Globus pallidus (tissue), 1 donor: ENCODE measurements at regions not wholly inside any gene's neighbourhood (a gene's known extent, or its start where the extent isn't known, plus 50 kb on each side); places are given as distances from the start of the nearest gene placed in this dataset.
A peak's percentile ranks its signal among the peaks of the same experiment; 100 is the strongest.
"Not testable (repeated sequence)": the region's sequence is repeated elsewhere in the genome, so short reads cannot be mapped to it uniquely, and the experiment has no call there.

Experiments
- DNase-seq: peaks from one replicate; pipeline ENCODE4 v3.0.0-alpha.2; 2015; ENCODE audit warnings: low spot score

DNA sequence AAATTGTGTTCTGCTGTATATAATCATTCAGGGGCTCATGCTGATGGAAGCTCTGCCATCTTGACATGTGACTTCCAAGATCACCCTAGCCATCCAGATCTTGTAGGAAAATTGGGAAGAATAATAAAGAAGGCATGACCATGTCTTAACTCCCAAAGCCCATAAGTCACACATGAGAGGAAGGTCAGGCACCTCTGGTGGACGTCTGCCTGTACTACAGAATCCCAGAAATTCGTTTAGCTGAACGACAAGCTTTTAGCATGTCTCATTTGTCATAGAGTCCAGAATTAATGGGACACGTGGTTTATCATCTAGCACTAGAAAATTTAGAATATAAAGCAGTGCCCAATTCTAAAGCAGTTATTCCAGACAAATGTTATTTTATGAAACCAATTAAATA lies 212.7 kb downstream of the CENPC start:
- DNase-seq, result no peak

DNA sequence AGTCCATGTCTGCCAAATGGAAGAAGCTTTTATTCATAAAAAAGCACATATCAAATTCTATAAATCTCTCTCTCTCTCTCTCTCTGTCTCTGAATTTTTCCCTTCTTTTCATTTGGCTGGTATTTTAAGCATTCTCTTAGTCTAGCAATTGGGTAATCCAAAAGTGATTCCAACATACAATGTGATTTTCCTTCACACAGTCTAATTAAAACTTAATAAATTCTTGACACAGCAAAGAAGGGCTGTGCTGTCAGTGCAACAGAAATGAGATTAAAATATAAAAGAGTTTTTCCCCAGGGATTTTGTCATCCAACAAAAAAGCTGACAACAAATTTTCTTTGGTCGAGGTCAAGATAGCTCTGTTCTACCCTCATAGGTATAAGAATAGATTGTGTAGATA lies 216.9 kb downstream of the CENPC start:
- DNase-seq, result no peak

DNA sequence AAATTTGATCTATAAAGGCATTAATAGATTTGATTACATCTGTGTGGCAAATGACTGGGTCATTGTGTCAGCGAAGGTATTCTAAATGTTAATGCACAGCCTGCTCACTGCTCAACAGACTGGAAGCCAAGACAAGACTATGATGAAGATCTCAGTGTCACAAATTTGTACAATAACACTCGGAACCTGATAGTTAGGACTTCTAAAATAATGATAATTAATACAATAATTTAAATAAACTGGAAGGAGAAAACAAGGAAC lies 217.4 kb downstream of the CENPC start:
- DNase-seq, result no peak

GRCh38 chr4:67327245-67328017 lies 217.9 kb downstream of the CENPC start:
- DNase-seq, result peak; percentile 59

DNA sequence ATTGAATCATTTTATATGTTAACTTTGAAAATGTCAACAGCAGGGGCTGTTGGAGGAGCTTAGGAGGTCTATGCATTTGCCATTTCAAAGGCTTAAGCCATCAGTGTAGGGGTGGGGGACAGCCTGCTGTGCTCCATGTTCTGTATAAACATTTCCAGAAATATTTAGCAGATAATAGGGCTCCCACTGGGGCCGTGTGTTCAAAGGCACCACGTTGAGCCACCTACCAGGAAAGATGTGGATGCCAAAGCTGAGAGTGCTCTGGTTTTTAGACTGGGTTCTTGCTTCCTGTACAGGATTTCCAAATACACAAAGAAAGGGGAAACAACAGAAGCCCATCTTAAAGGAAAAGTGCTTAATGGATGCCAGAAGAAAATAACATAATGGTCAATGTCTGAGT lies 219.5 kb downstream of the CENPC start:
- no peak for DNase-seq

- DNase-seq, result no peak
Observed at GRCh38 chr4:67320645-67321044, 224.7 kb downstream of the CENPC start.

GRCh38 chr4:67319607-67320006 lies 225.7 kb downstream of the CENPC start:
- not testable (repeated sequence) for DNase-seq

DNA sequence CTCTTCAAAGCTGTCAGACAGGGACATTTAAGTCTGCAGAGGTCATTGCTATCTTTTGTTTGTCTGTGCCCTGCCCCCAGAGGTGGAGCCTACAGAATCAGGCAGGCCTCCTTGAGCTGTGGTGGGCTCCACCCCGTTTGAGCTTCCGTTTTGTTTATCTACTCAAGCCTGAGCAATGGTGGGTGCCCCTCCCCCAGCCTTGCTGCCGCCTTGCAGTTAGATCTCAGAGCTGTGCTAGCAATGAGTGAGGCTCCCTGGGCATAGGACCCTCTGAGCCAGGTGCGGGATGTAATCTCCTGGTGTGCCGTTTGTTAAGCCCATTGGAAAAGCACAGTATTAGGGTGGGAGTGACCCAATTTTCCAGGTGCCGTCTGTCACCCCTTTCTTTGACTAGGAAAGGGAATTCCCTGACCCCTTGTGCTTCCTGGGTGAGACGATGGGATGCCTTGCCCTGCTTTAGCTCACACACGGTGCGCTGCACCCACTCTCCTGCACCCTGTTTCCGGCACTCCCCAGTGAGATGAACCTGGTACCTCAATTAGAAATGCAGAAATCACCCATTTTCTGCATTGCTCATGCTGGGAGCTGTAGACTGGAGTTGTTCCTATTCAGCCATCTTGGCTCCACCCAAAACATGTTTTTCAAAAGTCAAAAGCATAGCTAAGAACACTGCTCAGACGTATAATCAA lies 244.7 kb downstream of the CENPC start:
- DNase-seq, result not testable (repeated sequence)

DNA sequence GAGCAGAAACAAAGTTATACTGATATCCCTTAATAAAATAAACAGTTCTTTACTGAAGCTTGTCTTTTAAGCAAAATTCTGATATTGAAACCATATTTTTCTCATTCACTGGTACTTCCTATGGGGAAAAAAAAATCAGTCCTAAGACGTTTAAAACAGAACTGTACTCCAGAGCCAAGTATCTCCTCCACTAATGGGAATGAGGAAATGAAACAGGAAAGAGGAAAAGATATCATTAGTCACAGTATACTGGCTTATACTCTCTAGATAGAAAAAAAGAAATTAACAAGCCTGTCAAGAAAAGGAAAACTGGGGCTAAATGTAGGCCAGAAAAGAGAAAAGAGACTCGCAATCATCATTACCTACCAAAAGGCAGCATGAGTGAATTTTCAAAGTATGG lies 252.7 kb downstream of the CENPC start:
- DNase-seq, result no peak

- DNase-seq, result no peak
Observed at GRCh38 chr4:67292045-67292444, 253.3 kb downstream of the CENPC start.

- DNase-seq, result no peak
Observed at GRCh38 chr4:67291644-67292043, 253.7 kb downstream of the CENPC start.

- DNase-seq, result no peak
Observed at GRCh38 chr4:67288964-67289363, 256.3 kb downstream of the CENPC start.

GRCh38 chr4:67286724-67287123 lies 258.6 kb downstream of the CENPC start:
- no peak for DNase-seq

DNA sequence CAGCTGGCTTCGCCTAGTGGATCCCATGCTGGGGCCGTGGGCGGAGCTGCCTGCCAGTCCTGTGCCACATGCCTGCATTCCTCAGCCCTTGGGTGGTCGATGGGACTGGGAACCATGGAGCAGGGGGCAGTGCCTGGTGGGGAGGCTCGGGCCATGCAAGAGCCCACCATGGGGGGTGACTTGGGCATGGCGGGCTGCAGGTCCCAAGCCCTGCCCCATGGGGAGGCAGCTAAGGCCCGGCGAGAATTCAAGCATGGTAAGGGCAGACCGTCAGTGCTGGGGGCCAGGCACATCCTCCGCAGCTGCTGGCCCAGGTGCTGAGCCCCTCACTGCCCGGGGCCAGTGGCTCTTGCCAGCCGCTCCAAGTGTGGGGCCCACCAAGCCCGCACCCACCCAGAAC lies 262.6 kb downstream of the CENPC start:
- no peak for DNase-seq

- no peak for DNase-seq
Observed at GRCh38 chr4:67275179-67275750, 270.0 kb downstream of the CENPC start.

- DNase-seq, result not testable (repeated sequence)
Observed at GRCh38 chr4:67274671-67275070, 270.6 kb downstream of the CENPC start.

DNA sequence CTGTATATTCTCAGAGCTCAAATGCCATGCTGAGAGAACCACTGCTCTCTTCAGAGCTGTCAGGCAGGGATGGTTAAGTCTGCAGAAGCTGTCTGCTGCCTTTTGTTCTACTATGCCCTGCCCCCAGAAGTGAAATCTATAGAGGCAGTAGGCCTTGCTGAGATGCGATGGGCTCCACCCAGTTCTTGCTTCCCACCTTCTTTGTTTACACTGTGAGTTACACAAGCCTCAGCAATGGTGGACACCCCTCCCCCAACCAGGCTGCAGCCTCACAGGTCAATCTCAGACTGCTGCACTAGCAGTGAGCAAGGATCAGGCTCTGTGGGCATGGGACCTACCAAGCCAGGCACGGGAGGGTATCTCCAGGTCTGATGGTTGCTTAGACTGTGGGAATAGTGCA lies 271.6 kb downstream of the CENPC start:
- no peak for DNase-seq

GRCh38 chr4:67261971-67262370 lies 283.3 kb downstream of the CENPC start:
- no peak for DNase-seq

- no peak for DNase-seq
Observed at GRCh38 chr4:67256388-67257043, 288.8 kb downstream of the CENPC start.

- DNase-seq, result no peak
Observed at GRCh38 chr4:67250131-67250896, 295.0 kb downstream of the CENPC start.

DNA sequence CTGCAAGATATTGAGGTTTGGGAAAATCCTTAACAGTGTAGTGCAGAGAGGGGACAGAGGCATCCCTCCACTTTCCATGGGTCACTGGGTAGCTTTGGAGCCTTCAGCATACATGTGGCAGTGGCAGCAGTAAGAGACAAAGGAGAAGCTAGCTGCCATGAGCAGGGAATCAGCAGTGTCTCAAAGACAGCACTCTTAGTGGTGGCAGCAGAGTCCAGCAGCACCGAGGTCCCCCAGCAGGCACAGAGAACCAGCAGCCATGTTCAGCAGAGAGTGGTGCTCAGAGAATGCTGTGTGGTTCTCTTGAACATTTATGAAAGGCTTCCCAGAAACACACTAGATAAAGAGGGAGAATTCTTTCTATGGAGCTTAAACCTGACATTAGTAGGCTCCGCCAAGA lies 308.5 kb downstream of the CENPC start:
- DNase-seq, result no peak

DNA sequence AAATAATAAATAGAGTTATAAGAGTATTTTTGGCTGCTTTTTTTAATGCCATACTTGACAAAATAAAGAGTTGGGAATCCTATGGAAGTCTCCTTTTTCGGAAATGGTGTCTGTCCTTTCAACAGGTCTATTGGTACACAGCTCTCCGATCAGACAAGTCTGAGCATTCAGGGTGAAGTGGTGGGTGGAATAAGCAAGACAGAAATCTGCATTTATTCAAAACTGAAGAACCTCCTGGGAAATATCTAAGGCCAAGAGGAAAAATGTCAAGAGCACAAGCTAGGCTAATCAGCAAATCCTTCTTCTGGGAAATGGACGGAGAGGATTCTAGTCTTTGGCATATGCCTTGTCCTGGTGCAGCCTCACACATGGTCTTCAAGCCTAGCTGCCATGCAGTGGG lies 309.0 kb downstream of the CENPC start:
- DNase-seq, result no peak
